ENCODE measurements at regions not wholly inside any gene's neighbourhood (a gene's known extent, or its start where the extent isn't known, plus 50 kb on each side); places are given as distances from the start of the nearest gene placed in this dataset.

- DNase-seq (ENCODE audit: extremely low read depth, low read depth, low spot score) = no peak
Measured at GRCh38 chr9:113817171-113817570, 58.9 kb upstream of the ZNF618 start.

GRCh38 chr9:113818391-113818790, 57.7 kb upstream of the ZNF618 start:
- no peak for DNase-seq (ENCODE audit: extremely low read depth, low read depth, low spot score)

GRCh38 chr9:113822315-113822714, 53.8 kb upstream of the ZNF618 start:
- DNase-seq (ENCODE audit: extremely low read depth, low read depth, low spot score) = no peak

- no peak for DNase-seq (ENCODE audit: extremely low read depth, low read depth, low spot score)
Measured at GRCh38 chr9:113823421-113823820, 52.7 kb upstream of the ZNF618 start.

Measured in glomerular endothelial cell (primary cell).